ENCODE measurements at regions not wholly inside any gene's neighbourhood (a gene's known extent, or its start where the extent isn't known, plus 50 kb on each side); places are given as distances from the start of the nearest gene placed in this dataset.

DNA sequence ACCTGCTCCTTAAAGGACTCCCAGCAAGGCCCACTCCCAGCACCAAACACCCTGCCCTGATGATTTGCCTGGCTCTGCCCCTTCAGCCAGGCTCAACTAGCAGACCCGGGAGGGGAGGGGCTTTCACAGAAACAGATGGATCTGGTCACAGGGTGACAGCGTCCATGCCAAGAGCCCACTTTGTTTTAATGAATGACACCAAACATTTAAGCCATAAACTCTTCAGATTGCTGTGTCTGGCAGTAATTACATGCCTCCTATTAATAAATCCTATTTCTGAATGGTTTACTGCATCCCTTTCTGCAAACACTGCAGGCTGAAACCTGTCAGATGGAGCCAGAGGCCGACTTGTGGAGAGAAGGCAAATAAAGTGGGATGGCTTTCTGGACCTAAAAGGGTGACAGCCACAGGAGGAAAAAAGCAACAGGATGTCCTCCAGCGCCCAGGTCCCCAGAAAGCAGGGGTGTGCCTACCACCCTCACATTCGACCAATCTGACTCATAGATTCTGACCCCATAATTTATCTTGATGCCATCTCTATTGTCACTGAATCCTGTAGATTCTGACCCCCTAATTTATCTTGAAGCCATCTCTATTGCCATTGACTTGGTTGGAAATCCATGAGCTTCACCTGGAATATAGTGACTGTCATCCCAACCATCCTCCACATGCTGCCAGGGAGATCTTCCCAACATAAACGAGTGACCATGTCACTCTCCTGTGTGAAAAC is 200.9 kb downstream of the PLPP3 start:
- no peak overlapping the region for H3K27ac Mint-ChIP-seq (ENCODE audit: unreplicated experiment)
- no peaks in the 10 kb centered on the region for H3K9me3 Mint-ChIP-seq (ENCODE audit: low read depth, unreplicated experiment)
- no peak overlapping the region for H3K4me3 Mint-ChIP-seq (ENCODE audit: low read depth, unreplicated experiment)
- DNase-seq = no peak
- TF ChIP-seq, protein P1, sequence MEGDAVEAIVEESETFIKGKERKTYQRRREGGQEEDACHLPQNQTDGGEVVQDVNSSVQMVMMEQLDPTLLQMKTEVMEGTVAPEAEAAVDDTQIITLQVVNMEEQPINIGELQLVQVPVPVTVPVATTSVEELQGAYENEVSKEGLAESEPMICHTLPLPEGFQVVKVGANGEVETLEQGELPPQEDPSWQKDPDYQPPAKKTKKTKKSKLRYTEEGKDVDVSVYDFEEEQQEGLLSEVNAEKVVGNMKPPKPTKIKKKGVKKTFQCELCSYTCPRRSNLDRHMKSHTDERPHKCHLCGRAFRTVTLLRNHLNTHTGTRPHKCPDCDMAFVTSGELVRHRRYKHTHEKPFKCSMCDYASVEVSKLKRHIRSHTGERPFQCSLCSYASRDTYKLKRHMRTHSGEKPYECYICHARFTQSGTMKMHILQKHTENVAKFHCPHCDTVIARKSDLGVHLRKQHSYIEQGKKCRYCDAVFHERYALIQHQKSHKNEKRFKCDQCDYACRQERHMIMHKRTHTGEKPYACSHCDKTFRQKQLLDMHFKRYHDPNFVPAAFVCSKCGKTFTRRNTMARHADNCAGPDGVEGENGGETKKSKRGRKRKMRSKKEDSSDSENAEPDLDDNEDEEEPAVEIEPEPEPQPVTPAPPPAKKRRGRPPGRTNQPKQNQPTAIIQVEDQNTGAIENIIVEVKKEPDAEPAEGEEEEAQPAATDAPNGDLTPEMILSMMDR (IDR thresholded peaks at IDR 0.05; ENCODE audit: unreplicated experiment) = no peak
- CTCF ChIA-PET = no interaction called here
- peaks cover 9% of the 10 kb centered on the region for H3K4me1 Mint-ChIP-seq (ENCODE audit: low read depth, unreplicated experiment)
- no peaks in the 10 kb centered on the region for H3K27me3 Mint-ChIP-seq (ENCODE audit: unreplicated experiment)
- BruUV-seq (replicated peaks) = no TSS peak
- H3K36me3 Mint-ChIP-seq (ENCODE audit: insufficient read depth, unreplicated experiment) = no peaks in the 10 kb centered on the region
- intact Hi-C loops (cut with micrococcal nuclease; ENCODE audit: unreplicated experiment) = no loop called here

GRCh38 chr1:56377431-56377830 is 201.9 kb downstream of the PLPP3 start:
- TF ChIP-seq, protein P1 (IDR thresholded peaks at IDR 0.05; ENCODE audit: unreplicated experiment) = no peak
- CTCF ChIA-PET = interaction anchor here (0.6 kb wide), 1 partner anchor 143 kb away, joined by 4 read pairs; no protein-coding TSS in a partner anchor

GRCh38 chr1:56376188-56376984 is 203.0 kb downstream of the PLPP3 start:
- Mint-ChIP-seq H3K27me3 (ENCODE audit: unreplicated experiment) (no peaks in the 10 kb centered on the region), H3K36me3 (ENCODE audit: insufficient read depth, unreplicated experiment) (no peaks in the 10 kb centered on the region), H3K9me3 (ENCODE audit: low read depth, unreplicated experiment) (no peaks in the 10 kb centered on the region), H3K4me3 (ENCODE audit: low read depth, unreplicated experiment) (no peak overlapping the region), H3K27ac (ENCODE audit: unreplicated experiment) (no peak overlapping the region), H3K4me1 (ENCODE audit: low read depth, unreplicated experiment) (peaks cover 9% of the 10 kb centered on the region)
- intact Hi-C loops (cut with micrococcal nuclease; ENCODE audit: unreplicated experiment) = no loop called here
- peak; percentile 10 for DNase-seq
- BruUV-seq (replicated peaks) = no TSS peak
- CTCF ChIA-PET = no interaction called here
- TF ChIP-seq, protein P1 (IDR thresholded peaks at IDR 0.05; ENCODE audit: unreplicated experiment) = no peak

More at GRCh38 chr1:56377431-56377830, 201.9 kb downstream of the PLPP3 start:
- H3K4me1 Mint-ChIP-seq (ENCODE audit: low read depth, unreplicated experiment) = peaks cover 9% of the 10 kb centered on the region
- no TSS peak for BruUV-seq (replicated peaks)
- no peak overlapping the region for H3K4me3 Mint-ChIP-seq (ENCODE audit: low read depth, unreplicated experiment)
- no peaks in the 10 kb centered on the region for H3K27me3 Mint-ChIP-seq (ENCODE audit: unreplicated experiment)
- H3K27ac Mint-ChIP-seq (ENCODE audit: unreplicated experiment) = no peak overlapping the region
- intact Hi-C loops (cut with micrococcal nuclease; ENCODE audit: unreplicated experiment) = no loop called here
- no peaks in the 10 kb centered on the region for H3K36me3 Mint-ChIP-seq (ENCODE audit: insufficient read depth, unreplicated experiment)
- H3K9me3 Mint-ChIP-seq (ENCODE audit: low read depth, unreplicated experiment) = no peaks in the 10 kb centered on the region
- DNase-seq = no peak

- intact Hi-C loops (cut with micrococcal nuclease; ENCODE audit: unreplicated experiment) = no loop called here
- no TSS peak for BruUV-seq (replicated peaks)
- peaks cover 9% of the 10 kb centered on the region for H3K4me1 Mint-ChIP-seq (ENCODE audit: low read depth, unreplicated experiment)
- H3K9me3 Mint-ChIP-seq (ENCODE audit: low read depth, unreplicated experiment) = no peaks in the 10 kb centered on the region
- no peak for DNase-seq
- no peaks in the 10 kb centered on the region for H3K27me3 Mint-ChIP-seq (ENCODE audit: unreplicated experiment)
- H3K4me3 Mint-ChIP-seq (ENCODE audit: low read depth, unreplicated experiment) = no peak overlapping the region
- no peak overlapping the region for H3K27ac Mint-ChIP-seq (ENCODE audit: unreplicated experiment)
- CTCF ChIA-PET = no interaction called here
- TF ChIP-seq, protein P1 (IDR thresholded peaks at IDR 0.05; ENCODE audit: unreplicated experiment) = no peak
- H3K36me3 Mint-ChIP-seq (ENCODE audit: insufficient read depth, unreplicated experiment) = no peaks in the 10 kb centered on the region
Measured at GRCh38 chr1:56375326-56375804, 204.0 kb downstream of the PLPP3 start.

Data from Calu3 (cell line).